ENCODE measurements at regions not wholly inside any gene's neighbourhood (a gene's known extent, or its start where the extent isn't known, plus 50 kb on each side); places are given as distances from the start of the nearest gene placed in this dataset.

DNA sequence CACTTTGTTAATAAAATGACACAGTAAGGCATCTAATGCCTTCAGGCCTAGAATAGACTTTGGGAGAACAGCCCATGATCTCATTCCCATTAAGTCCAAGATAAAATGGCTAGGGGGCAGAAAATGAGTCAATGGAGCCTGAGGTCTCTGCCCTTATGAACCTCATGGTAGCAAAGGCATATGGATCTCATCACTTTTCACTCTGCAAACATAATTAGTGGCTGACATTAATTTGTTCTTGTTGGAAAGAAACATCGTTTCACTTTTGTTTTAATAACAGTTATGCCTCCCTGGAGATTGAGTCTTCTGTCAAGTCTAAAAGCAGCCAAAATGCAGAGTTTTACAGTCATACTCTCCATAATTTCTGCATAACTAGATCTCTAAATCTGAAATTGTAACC is 111.8 kb upstream of the API5 start:
- Mint-ChIP-seq H3K4me3 (no peak overlapping the region), H3K27ac (no peak overlapping the region), H3K4me1 (no peaks in the 10 kb centered on the region), H3K27me3 (no peaks in the 10 kb centered on the region), H3K36me3 (ENCODE audit: low read depth) (no peaks in the 10 kb centered on the region), H3K9me3 (no peaks in the 10 kb centered on the region)
- ATAC-seq (replicated peaks): no peak

- Mint-ChIP-seq H3K27ac (no peak overlapping the region), H3K4me3 (no peak overlapping the region), H3K27me3 (peaks cover 3% of the 10 kb centered on the region), H3K36me3 (ENCODE audit: low read depth) (no peaks in the 10 kb centered on the region), H3K9me3 (peaks cover 18% of the 10 kb centered on the region), H3K4me1 (no peaks in the 10 kb centered on the region)
- ATAC-seq (replicated peaks): no peak
Measured at GRCh38 chr11:43212279-43212678, 99.5 kb upstream of the API5 start.

- Mint-ChIP-seq H3K9me3 (peaks cover 12% of the 10 kb centered on the region), H3K27me3 (peaks cover 3% of the 10 kb centered on the region), H3K4me1 (no peaks in the 10 kb centered on the region), H3K27ac (no peak overlapping the region), H3K4me3 (no peak overlapping the region), H3K36me3 (ENCODE audit: low read depth) (no peaks in the 10 kb centered on the region)
- no peak for ATAC-seq (replicated peaks)
Measured at GRCh38 chr11:43214471-43214870, 97.3 kb upstream of the API5 start.

DNA sequence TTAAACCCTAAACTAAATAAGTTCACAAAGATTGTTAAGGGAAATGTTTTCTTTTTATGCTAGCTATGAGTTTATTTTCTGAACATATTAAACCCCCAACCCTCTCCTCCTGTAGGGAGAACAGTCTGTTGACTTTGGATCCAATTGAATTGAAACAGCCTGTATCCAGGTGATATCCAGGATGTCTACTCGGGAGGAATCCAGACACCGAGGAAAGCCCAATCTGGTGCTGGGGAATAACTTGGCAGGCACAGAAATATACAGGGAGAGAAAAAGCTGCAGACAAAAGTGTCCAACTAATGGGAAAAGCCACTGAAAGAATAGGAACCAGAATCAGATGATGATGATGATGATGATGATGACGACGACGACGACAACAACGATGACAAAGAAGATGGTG is 93.9 kb upstream of the API5 start:
- Mint-ChIP-seq H3K4me1 (no peaks in the 10 kb centered on the region), H3K36me3 (ENCODE audit: low read depth) (no peaks in the 10 kb centered on the region), H3K4me3 (no peak overlapping the region), H3K27me3 (peaks cover 3% of the 10 kb centered on the region), H3K9me3 (no peaks in the 10 kb centered on the region), H3K27ac (no peak overlapping the region)
- no peak for ATAC-seq (replicated peaks)

GRCh38 chr11:43222215-43222614 is 89.6 kb upstream of the API5 start:
- Mint-ChIP-seq H3K4me3 (no peak overlapping the region), H3K9me3 (no peaks in the 10 kb centered on the region), H3K4me1 (no peaks in the 10 kb centered on the region), H3K27ac (no peak overlapping the region), H3K36me3 (ENCODE audit: low read depth) (no peaks in the 10 kb centered on the region), H3K27me3 (peaks cover 3% of the 10 kb centered on the region)
- no peak for ATAC-seq (replicated peaks)

- H3K36me3 Mint-ChIP-seq (ENCODE audit: low read depth): no peaks in the 10 kb centered on the region
- no peak overlapping the region for H3K27ac Mint-ChIP-seq
- H3K4me3 Mint-ChIP-seq: no peak overlapping the region
- peaks cover 3% of the 10 kb centered on the region for H3K27me3 Mint-ChIP-seq
- no peak for ATAC-seq (replicated peaks)
- H3K9me3 Mint-ChIP-seq: no peaks in the 10 kb centered on the region
- no peaks in the 10 kb centered on the region for H3K4me1 Mint-ChIP-seq
Measured at GRCh38 chr11:43223026-43223425, 88.8 kb upstream of the API5 start.

DNA sequence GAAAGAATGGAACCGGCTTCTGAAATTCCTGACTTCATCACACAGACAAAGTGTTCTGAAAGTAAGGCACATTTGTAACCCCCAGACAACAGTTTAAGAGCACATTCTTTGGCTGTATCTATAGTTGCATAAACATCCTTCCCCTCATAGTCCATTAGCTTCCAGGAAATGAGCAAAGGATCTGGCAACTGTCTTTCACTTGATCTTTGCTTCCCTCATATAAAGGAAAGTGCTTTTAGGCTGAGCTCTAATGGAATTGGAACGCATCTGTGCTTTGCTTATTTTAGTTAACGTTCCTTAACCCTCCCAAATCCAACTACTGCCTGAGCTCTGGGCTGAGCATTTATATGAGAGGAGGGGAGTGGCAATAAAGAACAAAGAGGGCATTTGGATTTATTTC is 76.9 kb upstream of the API5 start:
- peaks cover 8% of the 10 kb centered on the region for H3K9me3 Mint-ChIP-seq
- H3K4me3 Mint-ChIP-seq: no peak overlapping the region
- ATAC-seq (replicated peaks): no peak
- no peak overlapping the region for H3K27ac Mint-ChIP-seq
- H3K36me3 Mint-ChIP-seq (ENCODE audit: low read depth): no peaks in the 10 kb centered on the region
- no peaks in the 10 kb centered on the region for H3K27me3 Mint-ChIP-seq
- no peaks in the 10 kb centered on the region for H3K4me1 Mint-ChIP-seq

DNA sequence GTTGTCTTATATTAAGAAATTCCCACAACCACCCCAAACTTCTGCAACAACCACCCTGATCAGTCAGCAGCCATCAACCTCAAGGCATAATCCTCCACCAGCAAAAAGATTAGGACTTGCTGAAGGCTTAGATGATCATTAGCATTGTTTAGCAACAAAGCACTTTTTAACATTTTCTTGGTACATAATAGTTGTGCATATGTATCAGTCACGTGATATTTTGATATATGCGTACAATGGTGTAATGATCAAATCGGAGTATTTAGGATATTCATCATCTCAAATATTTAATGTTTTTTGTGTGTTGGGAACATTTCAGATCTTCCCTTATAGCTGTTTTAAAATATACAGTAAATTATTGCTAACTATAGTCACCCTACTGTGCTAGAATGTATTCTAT is 73.5 kb upstream of the API5 start:
- Mint-ChIP-seq H3K4me3 (no peak overlapping the region), H3K36me3 (ENCODE audit: low read depth) (no peaks in the 10 kb centered on the region), H3K4me1 (no peaks in the 10 kb centered on the region), H3K27me3 (peaks cover under 1% of the 10 kb centered on the region), H3K27ac (no peak overlapping the region), H3K9me3 (peaks cover 8% of the 10 kb centered on the region)
- no peak for ATAC-seq (replicated peaks)

DNA sequence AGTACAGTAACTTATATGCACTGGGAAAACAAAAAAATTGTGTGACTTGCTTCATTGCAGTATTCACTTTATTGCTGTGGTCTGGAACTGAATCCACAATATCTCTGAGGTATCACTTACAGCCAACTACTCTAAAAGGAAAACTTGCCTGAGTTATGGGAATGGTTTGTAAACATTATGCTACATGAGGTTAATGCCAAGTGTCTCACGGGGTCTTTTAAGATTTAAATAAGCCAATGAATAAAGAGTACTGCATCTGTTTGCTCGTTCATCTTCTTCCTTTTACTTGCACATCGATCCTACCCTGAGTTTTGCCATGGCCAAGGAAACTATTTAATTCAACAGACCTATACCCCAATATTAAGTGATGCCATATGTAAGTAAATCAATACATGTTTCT is 72.0 kb upstream of the API5 start:
- Mint-ChIP-seq H3K27me3 (peaks cover 8% of the 10 kb centered on the region), H3K4me3 (no peak overlapping the region), H3K4me1 (no peaks in the 10 kb centered on the region), H3K36me3 (ENCODE audit: low read depth) (no peaks in the 10 kb centered on the region), H3K9me3 (peaks cover 8% of the 10 kb centered on the region), H3K27ac (no peak overlapping the region)
- ATAC-seq (replicated peaks): no peak

DNA sequence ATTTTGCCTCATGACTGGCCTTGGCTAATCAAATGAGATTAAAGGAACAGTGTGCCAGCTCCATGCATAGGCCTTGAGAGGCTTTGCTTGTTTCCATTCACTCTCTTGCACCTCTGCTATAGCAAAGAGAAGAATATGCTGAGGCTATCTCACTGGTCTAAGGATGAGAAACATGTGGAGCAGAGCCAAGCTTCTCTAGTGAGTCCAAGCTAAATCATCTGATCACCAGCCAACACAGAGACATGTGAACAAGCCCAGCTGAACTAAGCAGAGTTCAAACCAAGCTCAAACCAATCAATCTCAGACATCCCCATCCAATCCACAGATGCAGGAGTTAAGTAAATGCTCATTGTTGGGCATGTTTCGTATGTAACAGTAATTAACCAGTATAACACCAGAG is 69.4 kb upstream of the API5 start:
- H3K4me3 Mint-ChIP-seq: no peak overlapping the region
- H3K9me3 Mint-ChIP-seq: peaks cover 4% of the 10 kb centered on the region
- H3K27me3 Mint-ChIP-seq: peaks cover 20% of the 10 kb centered on the region
- no peak overlapping the region for H3K27ac Mint-ChIP-seq
- no peak for ATAC-seq (replicated peaks)
- H3K4me1 Mint-ChIP-seq: no peaks in the 10 kb centered on the region
- H3K36me3 Mint-ChIP-seq (ENCODE audit: low read depth): no peaks in the 10 kb centered on the region

- no peaks in the 10 kb centered on the region for H3K36me3 Mint-ChIP-seq (ENCODE audit: low read depth)
- no peak for ATAC-seq (replicated peaks)
- H3K27me3 Mint-ChIP-seq: peaks cover 24% of the 10 kb centered on the region
- no peak overlapping the region for H3K4me3 Mint-ChIP-seq
- no peaks in the 10 kb centered on the region for H3K4me1 Mint-ChIP-seq
- no peaks in the 10 kb centered on the region for H3K9me3 Mint-ChIP-seq
- H3K27ac Mint-ChIP-seq: no peak overlapping the region
Measured at GRCh38 chr11:43243927-43244326, 67.9 kb upstream of the API5 start.

DNA sequence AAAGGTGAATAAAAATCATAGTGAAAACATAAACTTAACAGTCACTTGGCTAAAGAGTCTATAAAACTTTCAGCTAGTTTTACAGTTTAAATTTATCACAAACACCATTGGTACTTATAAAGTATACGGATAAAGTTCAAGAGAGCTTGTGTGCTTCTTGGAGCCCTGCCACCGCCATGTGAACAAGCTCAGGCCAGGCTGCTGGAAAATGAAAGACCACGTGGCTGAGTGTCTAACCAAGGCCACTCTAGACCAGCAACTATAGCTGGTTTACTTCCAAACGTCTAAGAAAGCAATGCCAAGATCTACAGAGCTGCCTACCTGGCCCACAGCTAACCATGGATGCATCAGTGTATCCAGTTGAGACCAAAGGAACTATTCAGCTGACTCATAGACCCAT is 66.3 kb upstream of the API5 start:
- Mint-ChIP-seq H3K4me3 (no peak overlapping the region), H3K27ac (no peak overlapping the region), H3K9me3 (no peaks in the 10 kb centered on the region), H3K4me1 (no peaks in the 10 kb centered on the region), H3K36me3 (ENCODE audit: low read depth) (no peaks in the 10 kb centered on the region), H3K27me3 (peaks cover 24% of the 10 kb centered on the region)
- ATAC-seq (replicated peaks): no peak

DNA sequence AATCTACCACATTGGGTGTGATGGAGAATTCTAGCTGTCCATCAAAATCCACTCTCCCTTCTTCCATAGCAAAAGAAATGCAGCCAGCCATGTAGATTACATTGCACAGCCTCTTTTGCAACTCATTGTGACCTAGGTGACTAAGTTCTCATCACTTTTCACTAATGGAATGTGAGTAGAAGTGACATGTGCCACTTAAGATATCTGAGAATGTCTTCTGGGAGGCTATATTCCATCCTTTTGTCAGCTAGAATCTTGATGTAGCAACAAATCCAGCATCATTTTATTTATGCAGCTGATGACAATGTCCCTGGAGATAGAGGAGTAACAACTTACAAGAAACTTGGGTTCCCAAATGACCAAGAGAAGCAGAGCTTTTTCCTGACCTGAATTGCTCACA is 61.5 kb upstream of the API5 start:
- no peaks in the 10 kb centered on the region for H3K36me3 Mint-ChIP-seq (ENCODE audit: low read depth)
- ATAC-seq (replicated peaks): no peak
- peaks cover 35% of the 10 kb centered on the region for H3K27me3 Mint-ChIP-seq
- no peaks in the 10 kb centered on the region for H3K9me3 Mint-ChIP-seq
- H3K4me1 Mint-ChIP-seq: no peaks in the 10 kb centered on the region
- H3K4me3 Mint-ChIP-seq: no peak overlapping the region
- H3K27ac Mint-ChIP-seq: no peak overlapping the region

DNA sequence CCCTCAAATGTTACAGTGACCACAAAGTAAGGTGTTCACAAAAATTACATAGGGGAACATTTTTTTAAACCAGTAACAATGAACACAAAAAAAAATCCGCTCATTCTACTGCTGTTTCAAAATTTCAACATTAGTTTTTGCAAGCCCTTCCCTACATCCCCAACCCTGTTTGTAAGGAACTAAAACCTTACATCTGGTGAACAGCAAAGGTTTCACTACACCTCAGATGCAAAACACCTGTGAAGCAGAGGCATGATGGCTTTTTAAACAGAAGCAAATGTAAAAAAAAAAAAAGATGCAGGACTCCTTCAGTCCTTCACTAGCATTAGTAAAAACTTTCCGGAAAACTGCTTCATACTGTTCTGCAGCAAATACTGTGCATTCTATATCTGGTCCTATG is 50.0 kb upstream of the API5 start:
- no peaks in the 10 kb centered on the region for H3K4me1 Mint-ChIP-seq
- H3K9me3 Mint-ChIP-seq: peaks cover 4% of the 10 kb centered on the region
- peaks cover 8% of the 10 kb centered on the region for H3K27me3 Mint-ChIP-seq
- no peak overlapping the region for H3K4me3 Mint-ChIP-seq
- H3K27ac Mint-ChIP-seq: no peak overlapping the region
- no peaks in the 10 kb centered on the region for H3K36me3 Mint-ChIP-seq (ENCODE audit: low read depth)
- no peak for ATAC-seq (replicated peaks)

Data from activated T-helper 17 cell treated with anti-CD3 and anti-CD28 coated beads, Interleukin-2, amount 50 U/mL, for 72 hours (primary cell).